CD4-positive, CD25-positive, alpha-beta regulatory T cell (primary cell): ENCODE measurements at regions not wholly inside any gene's neighbourhood (a gene's known extent, or its start where the extent isn't known, plus 50 kb on each side); places are given as distances from the start of the nearest gene placed in this dataset.
"Not testable (repeated sequence)": the region's sequence is repeated elsewhere in the genome, so short reads cannot be mapped to it uniquely, and the experiment has no call there.

Experiments
- ATAC-seq, 2 donors: fragments of 150-1000 bp; cut with Tn5 transposase; one replicate each; pipeline ENCODE4 v1.10.0; 2021; ENCODE audit warnings: low read depth in 2 of 2, moderate number of reproducible peaks in 2 of 2, moderate library complexity in 1 of 2
- DNase-seq, 3 donors: peaks; one replicate each; pipeline versions ENCODE4 v3.0.0 to v3.0.0-alpha.2; 2012 to 2022; ENCODE audit warnings: mixed read lengths in 1 of 3
- H3K27ac ChIP-seq: one replicate; pipeline ENCODE4 v1.7.0; 2013; ENCODE audit warnings: mild to moderate bottlenecking, low read length; ENCODE audit not compliant: insufficient read depth, poor library complexity, severe bottlenecking
- H3K27me3 ChIP-seq: one replicate; pipeline ENCODE4 v1.7.0; 2013; ENCODE audit warnings: low read length; ENCODE audit not compliant: control insufficient read depth, insufficient read depth
- H3K36me3 ChIP-seq: one replicate; pipeline ENCODE4 v1.7.0; 2013; ENCODE audit warnings: mild to moderate bottlenecking, low read length, moderate library complexity; ENCODE audit not compliant: control insufficient read depth, insufficient read depth
- H3K4me1 ChIP-seq: 2 replicates; pipeline ENCODE4 v1.7.0; 2013; ENCODE audit warnings: mild to moderate bottlenecking, low read length; ENCODE audit not compliant: insufficient read depth, control insufficient read depth, poor library complexity, severe bottlenecking
- H3K4me3 ChIP-seq: one replicate; pipeline ENCODE4 v1.7.0; 2013; ENCODE audit warnings: low read depth, mild to moderate bottlenecking, low read length, moderate library complexity
- H3K9me3 ChIP-seq, 2 experiments: 1 replicate in 1 of 2; 2 replicates in 1 of 2; pipeline ENCODE4 v1.7.0; 2013; ENCODE audit warnings: low read length in 2 of 2, mild to moderate bottlenecking in 1 of 2, moderate library complexity in 1 of 2; ENCODE audit not compliant: control insufficient read depth in 2 of 2
- H3K27ac Mint-ChIP-seq, 3 donors: one replicate each; pipeline ENCODE4 v1.8.0; 2020 to 2022; ENCODE audit warnings: mild to moderate bottlenecking in 3 of 3, mixed read lengths in 3 of 3, moderate library complexity in 2 of 3
- H3K27me3 Mint-ChIP-seq: one replicate; pipeline ENCODE4 v1.8.0; 2022; ENCODE audit warnings: mild to moderate bottlenecking, mixed read lengths
- H3K36me3 Mint-ChIP-seq: one replicate; pipeline ENCODE4 v1.8.0; 2020; ENCODE audit warnings: mixed read lengths
- H3K4me1 Mint-ChIP-seq, 4 donors: one replicate each; pipeline ENCODE4 v1.8.0; 2020 to 2022; ENCODE audit warnings: mixed read lengths in 4 of 4, mild to moderate bottlenecking in 1 of 4
- H3K4me3 Mint-ChIP-seq, 4 donors: one replicate each; pipeline ENCODE4 v1.8.0; 2020 to 2022; ENCODE audit warnings: mild to moderate bottlenecking in 4 of 4, mixed read lengths in 4 of 4, moderate library complexity in 3 of 4
- H3K9me3 Mint-ChIP-seq, 7 donors: one replicate each; pipeline ENCODE4 v1.8.0; 2020 to 2022; ENCODE audit warnings: mixed read lengths in 7 of 7, mild to moderate bottlenecking in 3 of 7, moderate library complexity in 2 of 7

GRCh38 chr15:49718846-49719245 lies 98.0 kb downstream of the DTWD1 start:
- peaks cover 0 to 4% (median under 1%) of the 10 kb centered on the region in 4 donors for H3K4me1 Mint-ChIP-seq
- no peak for DNase-seq

GRCh38 chr15:49720261-49720660 lies 99.4 kb downstream of the DTWD1 start:
- H3K4me1 Mint-ChIP-seq = peaks cover 0 to 2% (median 0%) of the 10 kb centered on the region in 4 donors
- H3K27me3 Mint-ChIP-seq = no peaks in the 10 kb centered on the region
- H3K4me3 Mint-ChIP-seq = no peak overlapping the region
- H3K36me3 Mint-ChIP-seq = no peaks in the 10 kb centered on the region
- Histone ChIP-seq H3K27ac (no peak overlapping the region), H3K4me1 (no peaks in the 10 kb centered on the region), H3K27me3 (no peaks in the 10 kb centered on the region), H3K36me3 (no peaks in the 10 kb centered on the region), H3K9me3 (no peaks in the 10 kb centered on the region), H3K4me3 (no peak overlapping the region)
- ATAC-seq (no peak), DNase-seq (no peak)
- H3K27ac Mint-ChIP-seq = no peak overlapping the region
- H3K9me3 Mint-ChIP-seq = peaks cover 0 to 7% (median 1%) of the 10 kb centered on the region in 7 donors

More at GRCh38 chr15:49718846-49719245, 98.0 kb downstream of the DTWD1 start:
- no peak overlapping the region for H3K4me3 Mint-ChIP-seq
- H3K4me3 ChIP-seq = no peak overlapping the region
- ATAC-seq = no peak
- no peak overlapping the region for H3K27ac ChIP-seq
- H3K27me3 ChIP-seq = no peaks in the 10 kb centered on the region
- H3K9me3 ChIP-seq = no peaks in the 10 kb centered on the region
- no peaks in the 10 kb centered on the region for H3K36me3 Mint-ChIP-seq
- H3K4me1 ChIP-seq = no peaks in the 10 kb centered on the region
- H3K36me3 ChIP-seq = no peaks in the 10 kb centered on the region
- H3K27me3 Mint-ChIP-seq = no peaks in the 10 kb centered on the region
- H3K27ac Mint-ChIP-seq = no peak overlapping the region
- peaks cover 0 to 4% (median 0%) of the 10 kb centered on the region in 7 donors for H3K9me3 Mint-ChIP-seq

GRCh38 chr15:49721091-49721490 lies 100.2 kb downstream of the DTWD1 start:
- H3K4me3 Mint-ChIP-seq = no peak overlapping the region
- H3K9me3 Mint-ChIP-seq = peaks cover 0 to 10% (median 4%) of the 10 kb centered on the region in 7 donors
- no peaks in the 10 kb centered on the region for H3K4me1 Mint-ChIP-seq

GRCh38 chr15:49721621-49722020 lies 100.8 kb downstream of the DTWD1 start:
- no peak overlapping the region for H3K4me3 Mint-ChIP-seq
- H3K36me3 Mint-ChIP-seq = no peaks in the 10 kb centered on the region
- no peak for DNase-seq
- Histone ChIP-seq H3K4me3 (no peak overlapping the region), H3K36me3 (no peaks in the 10 kb centered on the region), H3K9me3 (peaks cover 0 to 3% of the 10 kb centered on the region in 2 experiments), H3K27me3 (no peaks in the 10 kb centered on the region), H3K27ac (no peak overlapping the region), H3K4me1 (no peaks in the 10 kb centered on the region)
- no peaks in the 10 kb centered on the region for H3K27me3 Mint-ChIP-seq
- peaks cover 1 to 13% (median 4%) of the 10 kb centered on the region in 7 donors for H3K9me3 Mint-ChIP-seq
- H3K27ac Mint-ChIP-seq = no peak overlapping the region
- ATAC-seq = no peak
- H3K4me1 Mint-ChIP-seq = no peaks in the 10 kb centered on the region

More at GRCh38 chr15:49721091-49721490, 100.2 kb downstream of the DTWD1 start:
- H3K27ac ChIP-seq = no peak overlapping the region
- no peak overlapping the region for H3K27ac Mint-ChIP-seq
- H3K27me3 ChIP-seq = no peaks in the 10 kb centered on the region
- ATAC-seq = no peak
- peaks cover 0 to under 1% of the 10 kb centered on the region in 2 experiments for H3K9me3 ChIP-seq
- no peaks in the 10 kb centered on the region for H3K36me3 Mint-ChIP-seq
- no peaks in the 10 kb centered on the region for H3K27me3 Mint-ChIP-seq
- no peaks in the 10 kb centered on the region for H3K36me3 ChIP-seq
- H3K4me3 ChIP-seq = no peak overlapping the region
- no peak for DNase-seq
- no peaks in the 10 kb centered on the region for H3K4me1 ChIP-seq

GRCh38 chr15:49723981-49724380 lies 103.1 kb downstream of the DTWD1 start:
- no peaks in the 10 kb centered on the region for H3K4me1 Mint-ChIP-seq
- ATAC-seq = no peak
- H3K27me3 Mint-ChIP-seq = peaks cover 7% of the 10 kb centered on the region
- no peak overlapping the region for H3K27ac ChIP-seq
- peaks cover 0 to 3% of the 10 kb centered on the region in 2 experiments for H3K9me3 ChIP-seq
- H3K4me1 ChIP-seq = no peaks in the 10 kb centered on the region
- no peak overlapping the region for H3K4me3 Mint-ChIP-seq
- H3K4me3 ChIP-seq = no peak overlapping the region
- no peaks in the 10 kb centered on the region for H3K27me3 ChIP-seq
- H3K9me3 Mint-ChIP-seq = peaks cover 1 to 16% (median 4%) of the 10 kb centered on the region in 7 donors
- no peaks in the 10 kb centered on the region for H3K36me3 ChIP-seq
- H3K27ac Mint-ChIP-seq = no peak overlapping the region
- DNase-seq = no peak
- H3K36me3 Mint-ChIP-seq = no peaks in the 10 kb centered on the region

- H3K27ac Mint-ChIP-seq = no peak overlapping the region
- Histone ChIP-seq H3K9me3 (no peaks in the 10 kb centered on the region), H3K4me3 (no peak overlapping the region), H3K27me3 (no peaks in the 10 kb centered on the region), H3K36me3 (no peaks in the 10 kb centered on the region), H3K27ac (no peak overlapping the region), H3K4me1 (no peaks in the 10 kb centered on the region)
- DNase-seq (no peak), ATAC-seq (no peak)
- peaks cover 0 to 9% (median 2%) of the 10 kb centered on the region in 7 donors for H3K9me3 Mint-ChIP-seq
- H3K36me3 Mint-ChIP-seq = no peaks in the 10 kb centered on the region
- no peaks in the 10 kb centered on the region for H3K4me1 Mint-ChIP-seq
- H3K27me3 Mint-ChIP-seq = peaks cover 12% of the 10 kb centered on the region
- H3K4me3 Mint-ChIP-seq = no peak overlapping the region
Measured at GRCh38 chr15:49731187-49732099, 110.6 kb downstream of the DTWD1 start.

GRCh38 chr15:49732109-49732508 lies 111.3 kb downstream of the DTWD1 start:
- not testable (repeated sequence) for DNase-seq, ATAC-seq, H3K4me1 Mint-ChIP-seq, H3K4me3 Mint-ChIP-seq, H3K27me3 ChIP-seq, H3K9me3 Mint-ChIP-seq, H3K27ac ChIP-seq, H3K36me3 Mint-ChIP-seq, H3K4me3 ChIP-seq, H3K27me3 Mint-ChIP-seq, H3K36me3 ChIP-seq, H3K27ac Mint-ChIP-seq, H3K4me1 ChIP-seq, H3K9me3 ChIP-seq

- H3K4me1 Mint-ChIP-seq, H3K27ac Mint-ChIP-seq, H3K27ac ChIP-seq: not testable (repeated sequence)
Measured at GRCh38 chr15:49734089-49734488, 113.2 kb downstream of the DTWD1 start.

More at GRCh38 chr15:49734089-49734488, 113.2 kb downstream of the DTWD1 start:
- not testable (repeated sequence) for H3K4me3 ChIP-seq, H3K36me3 Mint-ChIP-seq, H3K4me3 Mint-ChIP-seq, H3K27me3 ChIP-seq, H3K36me3 ChIP-seq, ATAC-seq, H3K9me3 Mint-ChIP-seq, H3K9me3 ChIP-seq, DNase-seq, H3K27me3 Mint-ChIP-seq, H3K4me1 ChIP-seq
